HCT116 (cell line): ENCODE measurements at regions not wholly inside any gene's neighbourhood (a gene's known extent, or its start where the extent isn't known, plus 50 kb on each side); places are given as distances from the start of the nearest gene placed in this dataset.

ENCODE experiments used
- ATAC-seq: fragments of 200-7000 bp; cut with Tn5 transposase; 2 replicates; pipeline ENCODE4 v1.9.1; 2020; ENCODE audit warnings: mild to moderate bottlenecking, moderate library complexity
- BruUV-seq: library from RNA; stranded (reverse); fragments of 400-500 nt; replicated peaks from 2 replicates; lab custom pipeline; 2021; lab: Mats Ljungman, UMichigan
- CTCF ChIA-PET: fragments of 300-600 bp; sonication (Branson Sonifier 250); formaldehyde crosslinking; loops from one replicate; lab custom pipeline; 2021; ENCODE audit warnings: antibody characterized with exemption; lab: Charles Lee
- POLR2A ChIA-PET: fragments of 300-600, 350-600 bp; sonication (Branson Sonifier 250); formaldehyde crosslinking; loops from one replicate; lab custom pipeline; 2021; ENCODE audit warnings: antibody characterized with exemption; lab: Charles Lee
- RAD21 ChIA-PET, 2 experiments: fragments of 300-600 bp; sonication (Branson Sonifier 250); formaldehyde crosslinking; loops; one replicate each; lab custom pipeline; 2023; ENCODE audit warnings: low total read pairs in 2 of 2; ENCODE audit not compliant: uncharacterized antibody in 2 of 2, unreplicated experiment in 2 of 2, low non-redundant PET in 1 of 2; lab: Charles Lee
- DNase-seq: peaks from one replicate; pipeline ENCODE4 v3.0.0-alpha.2; 2010; ENCODE audit warnings: low read depth, low spot score
- H2AFZ ChIP-seq: fragments of 200-600 bp; shearing (Covaris generic), sonication (generic); 2 replicates; pipeline ENCODE4 v1.6.1; 2017; ENCODE audit warnings: low read depth, mixed run types, mixed read lengths, antibody characterized with exemption, low read length; ENCODE audit not compliant: poor library complexity, severe bottlenecking
- H3K27ac ChIP-seq: 2 replicates; pipeline ENCODE4 v1.5.1; 2012; ENCODE audit warnings: low read depth, low read length
- H3K27me3 ChIP-seq: fragments of 200-600 bp; sonication (generic); 2 replicates; pipeline ENCODE4 v1.6.1; 2016; ENCODE audit warnings: mixed run types, low read length, mixed read lengths; ENCODE audit not compliant: insufficient read depth
- H3K36me3 ChIP-seq, 2 experiments: fragments of 200-500 bp in 1 of 2; fragments of 200-600 bp in 1 of 2; sonication (Bioruptor generic) in 1 of 2; sonication (generic) in 1 of 2; 2 replicates each; pipeline versions ENCODE4 v1.5.1 to v1.6.1; 2014 to 2016; ENCODE audit warnings: low read length in 2 of 2, inconsistent platforms in 1 of 2, mixed read lengths in 1 of 2, mixed run types in 1 of 2; ENCODE audit not compliant: insufficient read depth in 2 of 2, control insufficient read depth in 1 of 2
- H3K4me1 ChIP-seq, 2 experiments: fragments of 200-600 bp in 1 of 2; sonication (generic) in 1 of 2; 2 replicates each; pipeline versions ENCODE4 v1.5.1 to v1.6.1; 2012 to 2017; ENCODE audit warnings: low read length in 2 of 2, inconsistent platforms in 1 of 2, mild to moderate bottlenecking in 1 of 2, mixed read lengths in 1 of 2, mixed run types in 1 of 2, moderate library complexity in 1 of 2; ENCODE audit not compliant: insufficient read depth in 2 of 2, control insufficient read depth in 1 of 2
- H3K4me2 ChIP-seq: fragments of 200-600 bp; sonication (generic); 2 replicates; pipeline ENCODE4 v1.6.1; 2017; ENCODE audit warnings: mixed run types, low read length, mixed read lengths
- H3K4me3 ChIP-seq, 2 experiments: fragments of 200-600 bp in 1 of 2; sonication (generic) in 1 of 2; replicated peaks in 1 of 2; 2 replicates each; pipeline ENCODE4 v1.5.1; 2011 to 2016; ENCODE audit warnings: low read length in 2 of 2, control low read depth in 1 of 2, low read depth in 1 of 2, mild to moderate bottlenecking in 1 of 2, mixed read lengths in 1 of 2, mixed run types in 1 of 2
- H3K79me2 ChIP-seq: fragments of 200-600 bp; sonication (generic); 2 replicates; pipeline ENCODE4 v1.6.1; 2017; ENCODE audit warnings: mild to moderate bottlenecking, mixed run types, low read length, moderate library complexity, mixed read lengths; ENCODE audit not compliant: insufficient read depth
- H3K9ac ChIP-seq: fragments of 200-600 bp; sonication (generic); 2 replicates; pipeline ENCODE4 v1.6.1; 2016; ENCODE audit warnings: low read length, mixed read lengths
- H3K9me2 ChIP-seq: fragments of 200-600 bp; sonication (generic), shearing (Covaris generic); 2 replicates; pipeline ENCODE4 v1.6.1; 2017; ENCODE audit warnings: mixed run types, mild to moderate bottlenecking, moderate library complexity; ENCODE audit not compliant: insufficient read depth
- H3K9me3 ChIP-seq, 2 experiments: fragments of 200-500 bp in 1 of 2; fragments of 200-600 bp in 1 of 2; sonication (Bioruptor generic) in 1 of 2; sonication (generic) in 1 of 2; 2 replicates each; pipeline ENCODE4 v1.6.1; 2014 to 2017; ENCODE audit warnings: low read length in 2 of 2, mixed read lengths in 2 of 2, inconsistent platforms in 1 of 2, low read depth in 1 of 2, mild to moderate bottlenecking in 1 of 2, mixed run types in 1 of 2, moderate library complexity in 1 of 2; ENCODE audit not compliant: control insufficient read depth in 1 of 2, insufficient read depth in 1 of 2
- H4K20me1 ChIP-seq: fragments of 200-600 bp; sonication (generic), shearing (Covaris generic); 2 replicates; pipeline ENCODE4 v1.6.1; 2017; ENCODE audit warnings: mixed run types, mild to moderate bottlenecking, moderate library complexity; ENCODE audit not compliant: insufficient read depth
- ATF3 ChIP-seq: IDR thresholded peaks from 2 replicates; pipeline ENCODE4 v1.6.1; 2012
- ELF1 ChIP-seq: IDR thresholded peaks from 2 replicates; pipeline ENCODE4 v1.6.1; 2012; ENCODE audit warnings: low read depth, borderline replicate concordance
- FOSL1 ChIP-seq: IDR thresholded peaks from 2 replicates; pipeline ENCODE4 v1.6.1; 2012; ENCODE audit warnings: low read depth
- MAX ChIP-seq: IDR thresholded peaks from 2 replicates; pipeline ENCODE4 v1.6.1; 2012
- POLR2A ChIP-seq: IDR thresholded peaks from 2 replicates; pipeline ENCODE4 v1.7.0; 2011; ENCODE audit warnings: borderline replicate concordance; ENCODE audit not compliant: insufficient read depth, insufficient read length; ENCODE audit errors: extremely low read depth
- REST ChIP-seq: IDR thresholded peaks from 2 replicates; pipeline ENCODE4 v1.6.1; 2012; ENCODE audit warnings: low read depth
- SIN3A ChIP-seq: IDR thresholded peaks from 2 replicates; pipeline ENCODE4 v1.6.1; 2012; ENCODE audit warnings: low read depth
- SRF ChIP-seq: IDR thresholded peaks from 2 replicates; pipeline ENCODE4 v1.6.1; 2012; ENCODE audit warnings: low read depth
- YY1 ChIP-seq: IDR thresholded peaks from 2 replicates; pipeline ENCODE4 v1.6.1; 2011; ENCODE audit warnings: low read length, low read depth, moderate library complexity, mild to moderate bottlenecking; ENCODE audit not compliant: insufficient replicate concordance; ENCODE audit errors: extremely low read depth
- intact Hi-C: fragments of 100-400 bp; cut with micrococcal nuclease; formaldehyde crosslinking; loops from 2 replicates; pipeline ENCODE4 v1.10.0; 2022

GRCh38 chr4:74522251-74522991, 77.5 kb downstream of the AREG start:
- CTCF ChIA-PET, result interaction anchor here (1.5 kb wide), 1 partner anchor 9 kb away, joined by 3 read pairs; no protein-coding TSS in a partner anchor
- TF ChIP-seq REST (no peak), MAX (no peak), ELF1 (no peak), FOSL1 (no peak), POLR2A (no peak), SIN3A (no peak), SRF (no peak), YY1 (no peak), ATF3 (no peak)
- H3K27ac ChIP-seq, result no peak overlapping the region
- H3K36me3 ChIP-seq, result no peaks in the 10 kb centered on the region
- H3K9ac ChIP-seq, result no peak overlapping the region
- no TSS peak for BruUV-seq
- H3K4me3 ChIP-seq, result no peak overlapping the region
- intact Hi-C loops, result no loop called here
- H3K4me2 ChIP-seq, result no peak overlapping the region
- H4K20me1 ChIP-seq, result no peaks in the 10 kb centered on the region
- H3K4me1 ChIP-seq, result no peaks in the 10 kb centered on the region; a peak in 1 of 4 replicates
- H3K9me3 ChIP-seq, result no peaks in the 10 kb centered on the region
- H2AFZ ChIP-seq, result peak overlapping the region; percentile 24
- DNase-seq (no peak), ATAC-seq (no peak)
- RAD21 ChIA-PET, result no interaction called here
- POLR2A ChIA-PET, result interaction anchor here (1.5 kb wide), 1 partner anchor 10 kb away, joined by 5 read pairs; no protein-coding TSS in a partner anchor
- no peaks in the 10 kb centered on the region for H3K79me2 ChIP-seq
- H3K27me3 ChIP-seq, result no peaks in the 10 kb centered on the region
- H3K9me2 ChIP-seq, result no peaks in the 10 kb centered on the region
